NCI-H1930 (cell line): ENCODE measurements at regions not wholly inside any gene's neighbourhood (a gene's known extent, or its start where the extent isn't known, plus 50 kb on each side); places are given as distances from the start of the nearest gene placed in this dataset.
A peak's percentile ranks its signal among the peaks of the same experiment; 100 is the strongest.

ENCODE experiments used
- DNase-seq, 2 experiments: peaks; one replicate each; lab custom pipeline; 2025; lab: John Stamatoyannopoulos, UW

DNA sequence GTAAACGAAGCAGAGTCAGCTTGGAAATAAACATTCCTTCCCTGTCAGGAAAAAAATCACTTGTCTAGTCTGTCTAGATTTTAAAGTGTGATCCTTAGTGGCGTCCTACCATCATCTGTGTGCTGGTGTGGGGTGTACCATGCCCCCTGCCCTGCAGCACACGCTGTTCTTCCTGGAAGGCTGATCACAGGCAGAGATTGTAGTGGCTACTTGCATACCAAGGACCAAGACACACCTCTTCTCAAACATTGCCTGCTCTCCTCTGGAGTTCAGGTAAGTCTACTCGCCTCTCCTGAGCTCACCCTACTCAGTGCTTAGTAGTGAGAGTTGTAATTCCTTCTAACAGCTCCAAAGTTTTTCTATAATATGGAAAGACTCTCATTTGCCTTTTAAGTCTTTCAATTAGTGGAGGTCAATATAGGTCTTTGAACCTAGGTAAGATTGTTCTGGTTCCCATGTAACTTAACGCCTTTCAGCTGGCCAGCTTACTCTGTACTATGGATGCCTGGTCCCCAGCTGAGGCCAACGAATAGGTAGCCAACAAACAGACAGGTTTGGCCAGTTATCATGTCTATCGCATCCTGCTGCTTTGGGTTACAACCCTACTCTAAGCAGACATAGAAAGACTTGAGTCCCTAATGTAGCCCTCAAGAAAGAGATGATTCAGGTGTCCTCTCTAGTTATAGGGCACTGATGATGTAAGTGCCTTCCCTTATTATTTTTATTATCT, 55.4 kb downstream of the XCL1 start:
- DNase-seq, result no peak

- DNase-seq, result no peak
Observed at GRCh38 chr1:168634951-168635532, 58.6 kb downstream of the XCL1 start.

GRCh38 chr1:168636200-168636599, 59.8 kb downstream of the XCL1 start:
- no peak for DNase-seq

GRCh38 chr1:168636642-168637111, 60.3 kb downstream of the XCL1 start:
- DNase-seq, result no peak

DNA sequence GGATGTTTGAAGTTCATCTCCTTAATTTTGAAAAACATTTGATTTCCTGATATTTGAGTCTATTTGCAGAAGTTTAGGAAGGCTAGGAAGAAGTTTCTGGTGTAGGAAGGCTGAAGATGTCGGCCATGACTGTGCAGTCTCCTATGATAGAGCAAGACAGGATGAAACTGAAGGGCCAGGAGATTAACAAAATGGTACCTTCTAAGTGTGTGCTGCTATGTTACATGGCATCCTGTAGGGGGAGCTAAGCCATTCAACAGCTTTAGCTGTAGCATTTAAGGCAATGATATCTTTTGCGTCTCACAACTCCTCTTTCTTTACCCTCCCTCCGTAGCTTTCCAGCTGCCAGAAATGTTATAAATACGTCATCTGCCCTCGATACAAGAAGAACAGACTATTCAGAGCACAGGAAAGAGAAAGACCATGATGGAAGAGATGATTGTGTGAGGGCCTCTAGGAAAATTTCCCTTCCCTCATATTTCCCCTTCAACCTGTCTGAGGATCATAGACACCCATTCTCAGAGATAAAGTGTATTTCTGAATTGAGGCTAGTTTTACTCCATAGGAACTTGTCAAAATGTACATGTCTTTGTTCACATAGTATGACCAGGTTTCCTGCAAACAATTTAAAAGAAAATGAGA, 61.1 kb downstream of the XCL1 start:
- DNase-seq, result peak; percentile 4 to 60

DNA sequence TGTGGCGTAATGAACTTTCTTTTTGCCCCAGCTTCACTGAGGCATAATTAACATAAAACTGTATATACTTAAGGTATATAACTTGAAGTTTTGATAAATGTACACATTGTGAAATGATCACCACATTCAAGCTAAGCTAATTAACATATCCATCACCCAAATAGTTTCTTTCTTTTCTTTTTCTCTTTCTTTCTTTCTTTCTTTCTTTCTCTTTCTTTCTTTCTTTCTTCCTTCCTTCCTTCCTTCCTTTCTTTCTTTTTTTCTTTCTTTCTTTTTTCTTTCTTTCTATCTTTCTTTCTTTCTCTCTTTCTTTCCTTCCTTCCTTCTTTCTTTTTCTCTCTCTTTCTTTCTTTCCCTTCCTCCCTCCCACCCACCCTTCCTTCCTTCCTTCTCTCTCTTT, 62.5 kb downstream of the XCL1 start:
- DNase-seq, result no peak

DNA sequence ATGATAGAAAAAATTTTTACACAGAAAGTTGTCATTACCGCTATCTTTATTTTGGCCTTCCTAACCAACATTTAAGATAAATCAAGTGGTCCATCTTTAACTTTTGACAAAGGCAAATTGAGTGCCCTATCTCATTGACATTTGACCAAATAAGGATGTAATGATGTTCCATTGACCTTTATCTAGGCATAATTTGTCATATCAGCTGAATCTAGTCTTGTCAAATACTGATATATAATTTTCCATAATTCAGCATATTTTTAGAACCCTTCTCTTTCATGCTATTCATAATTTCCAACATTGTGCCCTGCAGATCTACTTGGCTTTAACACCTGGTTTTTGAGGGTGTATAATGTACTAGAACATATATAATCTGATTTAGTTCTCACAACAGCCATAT, 63.8 kb downstream of the XCL1 start:
- DNase-seq, result no peak

DNA sequence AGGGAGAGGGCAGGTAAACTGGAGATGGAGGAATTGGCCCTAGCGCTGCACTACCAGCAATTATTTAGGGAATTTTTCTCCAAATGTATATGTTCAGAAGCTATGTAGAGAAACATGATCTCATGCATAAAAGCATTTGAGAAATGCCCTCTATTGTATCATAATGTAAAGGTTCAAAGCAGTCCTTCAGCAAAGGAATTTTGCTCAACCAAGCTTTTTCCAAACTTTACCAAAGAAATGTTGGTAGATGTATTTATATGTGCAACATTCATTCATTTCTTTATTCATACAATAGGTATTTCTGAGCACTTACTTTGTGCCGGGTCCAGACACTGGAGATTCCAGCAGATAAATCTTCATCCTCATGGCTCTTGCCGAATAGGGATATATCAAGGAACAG, 64.4 kb downstream of the XCL1 start:
- DNase-seq, result no peak

- no peak for DNase-seq
Observed at GRCh38 chr1:168643152-168643551, 66.7 kb downstream of the XCL1 start.
